WERI-Rb-1 (cell line): ENCODE measurements at regions not wholly inside any gene's neighbourhood (a gene's known extent, or its start where the extent isn't known, plus 50 kb on each side); places are given as distances from the start of the nearest gene placed in this dataset.

ENCODE experiments used
- DNase-seq: peaks from one replicate; pipeline ENCODE4 v3.0.0-alpha.2; 2020
- H3K27ac ChIP-seq: fragments of 250-450 bp; sonication (Bioruptor Pico); 2 replicates; pipeline ENCODE4 v1.5.1; 2020; ENCODE audit warnings: mild to moderate bottlenecking, moderate library complexity
- H3K27me3 ChIP-seq: fragments of 250-450 bp; sonication (Bioruptor Pico); 2 replicates; pipeline ENCODE4 v1.5.1; 2021; ENCODE audit warnings: mild to moderate bottlenecking, low read depth, moderate library complexity; ENCODE audit not compliant: insufficient read depth, severe bottlenecking
- H3K36me3 ChIP-seq: fragments of 250-450 bp; sonication (Bioruptor Pico); 2 replicates; pipeline ENCODE4 v1.5.1; 2020; ENCODE audit warnings: mild to moderate bottlenecking, moderate library complexity
- H3K4me3 ChIP-seq: 2 replicates; pipeline ENCODE4 v1.5.1; 2011; ENCODE audit warnings: low read depth, mild to moderate bottlenecking, control low read depth, low read length
- H3K9me3 ChIP-seq: fragments of 250-450 bp; sonication (Bioruptor Pico); 2 replicates; pipeline ENCODE4 v1.5.1; 2021; ENCODE audit warnings: mild to moderate bottlenecking, moderate library complexity; ENCODE audit not compliant: severe bottlenecking
- CTCF ChIP-seq: IDR thresholded peaks from 2 replicates; pipeline ENCODE4 v1.5.1; 2011; ENCODE audit warnings: low read depth, mild to moderate bottlenecking, control low read depth, inconsistent platforms, low read length

GRCh38 chr18:43794363-43794762 is 517.1 kb upstream of the SYT4 start:
- Histone ChIP-seq H3K9me3 (no peaks in the 10 kb centered on the region), H3K4me3 (no peak overlapping the region), H3K27me3 (peaks cover 64% of the 10 kb centered on the region), H3K27ac (no peak overlapping the region), H3K36me3 (no peaks in the 10 kb centered on the region)
- TF ChIP-seq CTCF, result no peak
- no peak for DNase-seq

- Histone ChIP-seq H3K4me3 (no peak overlapping the region), H3K9me3 (no peaks in the 10 kb centered on the region), H3K27ac (no peak overlapping the region), H3K27me3 (peaks cover 54% of the 10 kb centered on the region), H3K36me3 (no peaks in the 10 kb centered on the region)
- DNase-seq, result no peak
- no peak for TF ChIP-seq CTCF
Observed at GRCh38 chr18:43797347-43797746, 520.1 kb upstream of the SYT4 start.

- Histone ChIP-seq H3K27ac (no peak overlapping the region), H3K9me3 (no peaks in the 10 kb centered on the region), H3K4me3 (no peak overlapping the region), H3K27me3 (peaks cover 55% of the 10 kb centered on the region), H3K36me3 (no peaks in the 10 kb centered on the region)
- no peak for TF ChIP-seq CTCF
- no peak for DNase-seq
Observed at GRCh38 chr18:43800584-43800983, 523.3 kb upstream of the SYT4 start.

- Histone ChIP-seq H3K9me3 (no peaks in the 10 kb centered on the region), H3K27me3 (peaks cover 61% of the 10 kb centered on the region), H3K4me3 (no peak overlapping the region), H3K36me3 (no peaks in the 10 kb centered on the region), H3K27ac (no peak overlapping the region)
- TF ChIP-seq CTCF, result no peak
- DNase-seq, result no peak
Observed at GRCh38 chr18:43805646-43806194, 528.4 kb upstream of the SYT4 start.

GRCh38 chr18:43812627-43813026 is 535.3 kb upstream of the SYT4 start:
- no peak overlapping the region for H3K4me3 ChIP-seq
- H3K36me3 ChIP-seq, result no peaks in the 10 kb centered on the region
- no peak for DNase-seq
- H3K9me3 ChIP-seq, result no peaks in the 10 kb centered on the region
- no peak overlapping the region for H3K27ac ChIP-seq
- peaks cover 55% of the 10 kb centered on the region for H3K27me3 ChIP-seq
- no peak for TF ChIP-seq CTCF

GRCh38 chr18:43819397-43819796 is 542.1 kb upstream of the SYT4 start:
- peaks cover 29% of the 10 kb centered on the region for H3K27me3 ChIP-seq
- no peaks in the 10 kb centered on the region for H3K36me3 ChIP-seq
- H3K9me3 ChIP-seq, result no peaks in the 10 kb centered on the region
- no peak overlapping the region for H3K27ac ChIP-seq
- no peak overlapping the region for H3K4me3 ChIP-seq
- no peak for TF ChIP-seq CTCF
- no peak for DNase-seq
